ACC112 (cell line): ENCODE measurements at regions not wholly inside any gene's neighbourhood (a gene's known extent, or its start where the extent isn't known, plus 50 kb on each side); places are given as distances from the start of the nearest gene placed in this dataset.

Experiments
- H2AFZ ChIP-seq: fragments of 200-600 bp; sonication (generic); one replicate; pipeline ENCODE4 v1.6.0; 2017; ENCODE audit warnings: antibody characterized with exemption, low read length; ENCODE audit not compliant: unreplicated experiment
- H3K27ac ChIP-seq: fragments of 200-600 bp; sonication (generic); 2 replicates; pipeline ENCODE4 v1.5.1; 2014; ENCODE audit warnings: low read depth, mild to moderate bottlenecking, antibody characterized with exemption, low read length, moderate library complexity
- H3K27me3 ChIP-seq: fragments of 200-600 bp; sonication (generic); 2 replicates; pipeline ENCODE4 v1.6.1; 2014; ENCODE audit warnings: mild to moderate bottlenecking, antibody characterized with exemption, low read length, moderate library complexity, mixed read lengths; ENCODE audit not compliant: insufficient read depth
- H3K36me3 ChIP-seq: fragments of 200-600 bp; sonication (generic); 2 replicates; pipeline ENCODE4 v1.6.1; 2016; ENCODE audit warnings: mild to moderate bottlenecking, antibody characterized with exemption, low read length, moderate library complexity, mixed read lengths; ENCODE audit not compliant: insufficient read depth
- H3K4me1 ChIP-seq: fragments of 200-600 bp; sonication (generic); one replicate; pipeline ENCODE4 v1.6.1; 2016; ENCODE audit warnings: low read length, mixed read lengths; ENCODE audit not compliant: insufficient read depth, unreplicated experiment, control insufficient read depth
- H3K4me3 ChIP-seq: fragments of 200-600 bp; sonication (generic); 2 replicates; pipeline ENCODE4 v1.5.1; 2014; ENCODE audit warnings: mild to moderate bottlenecking, low read depth, low read length
- H3K79me2 ChIP-seq: fragments of 200-600 bp; sonication (generic); one replicate; pipeline ENCODE4 v1.6.0; 2016; ENCODE audit warnings: low read length; ENCODE audit not compliant: control insufficient read depth, unreplicated experiment, insufficient read depth

GRCh38 chr2:64212346-64212745 is 68.1 kb upstream of the PELI1 start:
- Histone ChIP-seq H3K4me1 (peaks cover 17% of the 10 kb centered on the region), H3K79me2 (no peaks in the 10 kb centered on the region), H3K27me3 (no peaks in the 10 kb centered on the region), H2AFZ (no peak overlapping the region), H3K36me3 (no peaks in the 10 kb centered on the region), H3K27ac (peak overlapping the region; percentile 57), H3K4me3 (no peak overlapping the region)

- no peaks in the 10 kb centered on the region for H3K27me3 ChIP-seq
- peak overlapping the region; percentile 57 for H3K27ac ChIP-seq
- H3K79me2 ChIP-seq = no peaks in the 10 kb centered on the region
- no peaks in the 10 kb centered on the region for H3K36me3 ChIP-seq
- H3K4me1 ChIP-seq = peaks cover 17% of the 10 kb centered on the region
- H2AFZ ChIP-seq = no peak overlapping the region
- H3K4me3 ChIP-seq = no peak overlapping the region
Observed at GRCh38 chr2:64212801-64213321, 68.6 kb upstream of the PELI1 start.

GRCh38 chr2:64213532-64214275 is 69.5 kb upstream of the PELI1 start:
- no peak overlapping the region for H2AFZ ChIP-seq
- 0 out of 2 replicates have a peak overlapping the region, but pooled peaks have one; percentile 57 for H3K27ac ChIP-seq
- no peaks in the 10 kb centered on the region for H3K36me3 ChIP-seq
- H3K4me1 ChIP-seq = peaks cover 17% of the 10 kb centered on the region
- H3K4me3 ChIP-seq = no peak overlapping the region
- H3K79me2 ChIP-seq = no peaks in the 10 kb centered on the region
- no peaks in the 10 kb centered on the region for H3K27me3 ChIP-seq

- Histone ChIP-seq H3K27me3 (no peaks in the 10 kb centered on the region), H3K27ac (no peak overlapping the region), H3K36me3 (no peaks in the 10 kb centered on the region), H3K4me3 (no peak overlapping the region), H2AFZ (no peak overlapping the region), H3K79me2 (no peaks in the 10 kb centered on the region), H3K4me1 (peaks cover 17% of the 10 kb centered on the region)
Observed at GRCh38 chr2:64214281-64215115, 70.3 kb upstream of the PELI1 start.

GRCh38 chr2:64217198-64217869 is 73.1 kb upstream of the PELI1 start:
- peaks cover 13% of the 10 kb centered on the region for H3K4me1 ChIP-seq
- H3K36me3 ChIP-seq = no peaks in the 10 kb centered on the region
- H3K79me2 ChIP-seq = no peaks in the 10 kb centered on the region
- no peak overlapping the region for H3K4me3 ChIP-seq
- H2AFZ ChIP-seq = no peak overlapping the region
- no peak overlapping the region for H3K27ac ChIP-seq
- H3K27me3 ChIP-seq = peaks cover 24% of the 10 kb centered on the region

GRCh38 chr2:64218137-64218802 is 74.0 kb upstream of the PELI1 start:
- Histone ChIP-seq H2AFZ (no peak overlapping the region), H3K4me3 (no peak overlapping the region), H3K4me1 (peaks cover 4% of the 10 kb centered on the region), H3K27ac (no peak overlapping the region), H3K27me3 (peaks cover 31% of the 10 kb centered on the region), H3K79me2 (no peaks in the 10 kb centered on the region), H3K36me3 (no peaks in the 10 kb centered on the region)

GRCh38 chr2:64219149-64219548 is 74.9 kb upstream of the PELI1 start:
- H3K36me3 ChIP-seq = no peaks in the 10 kb centered on the region
- no peaks in the 10 kb centered on the region for H3K79me2 ChIP-seq
- H3K27me3 ChIP-seq = peaks cover 31% of the 10 kb centered on the region
- H3K4me1 ChIP-seq = peaks cover under 1% of the 10 kb centered on the region
- no peak overlapping the region for H3K4me3 ChIP-seq
- no peak overlapping the region for H3K27ac ChIP-seq
- H2AFZ ChIP-seq = no peak overlapping the region

GRCh38 chr2:64220265-64220664 is 76.0 kb upstream of the PELI1 start:
- peaks cover 31% of the 10 kb centered on the region for H3K27me3 ChIP-seq
- H3K4me3 ChIP-seq = no peak overlapping the region
- no peak overlapping the region for H2AFZ ChIP-seq
- no peak overlapping the region for H3K27ac ChIP-seq
- no peaks in the 10 kb centered on the region for H3K36me3 ChIP-seq
- H3K79me2 ChIP-seq = no peaks in the 10 kb centered on the region
- H3K4me1 ChIP-seq = no peaks in the 10 kb centered on the region

GRCh38 chr2:64220894-64221617 is 76.8 kb upstream of the PELI1 start:
- H3K27me3 ChIP-seq = peaks cover 31% of the 10 kb centered on the region
- H3K4me3 ChIP-seq = no peak overlapping the region
- no peak overlapping the region for H2AFZ ChIP-seq
- H3K36me3 ChIP-seq = no peaks in the 10 kb centered on the region
- no peaks in the 10 kb centered on the region for H3K79me2 ChIP-seq
- H3K27ac ChIP-seq = no peak overlapping the region
- H3K4me1 ChIP-seq = no peaks in the 10 kb centered on the region
